Bronchial epithelial cell (primary cell): ENCODE measurements at regions not wholly inside any gene's neighbourhood (a gene's known extent, or its start where the extent isn't known, plus 50 kb on each side); places are given as distances from the start of the nearest gene placed in this dataset.

Source experiments
- DNase-seq: peaks from one replicate; pipeline ENCODE4 v3.0.0-alpha.2; 2010; ENCODE audit warnings: low read depth
- FAIRE-seq: peaks from 2 replicates; lab custom pipeline; 2011; peaks lifted over from hg19 to GRCh38; lab: Jason Lieb, UNC
- H3K27me3 ChIP-seq: 2 replicates; pipeline ENCODE4 v1.5.1; 2011; ENCODE audit warnings: low read length; ENCODE audit not compliant: control insufficient read depth, insufficient read depth
- H3K36me3 ChIP-seq: 2 replicates; pipeline ENCODE4 v1.5.1; 2011; ENCODE audit warnings: low read length; ENCODE audit not compliant: control insufficient read depth, insufficient read depth
- H3K4me3 ChIP-seq: 2 replicates; pipeline ENCODE4 v1.5.1; 2011; ENCODE audit warnings: mild to moderate bottlenecking, low read depth, low read length, control low read depth
- TF ChIP-seq, protein P1 (sequence below): IDR thresholded peaks from 2 replicates; pipeline ENCODE4 v1.5.1; 2011; ENCODE audit warnings: mild to moderate bottlenecking, moderate library complexity, low read length, control low read depth, inconsistent platforms; ENCODE audit not compliant: insufficient read depth, severe bottlenecking

DNA sequence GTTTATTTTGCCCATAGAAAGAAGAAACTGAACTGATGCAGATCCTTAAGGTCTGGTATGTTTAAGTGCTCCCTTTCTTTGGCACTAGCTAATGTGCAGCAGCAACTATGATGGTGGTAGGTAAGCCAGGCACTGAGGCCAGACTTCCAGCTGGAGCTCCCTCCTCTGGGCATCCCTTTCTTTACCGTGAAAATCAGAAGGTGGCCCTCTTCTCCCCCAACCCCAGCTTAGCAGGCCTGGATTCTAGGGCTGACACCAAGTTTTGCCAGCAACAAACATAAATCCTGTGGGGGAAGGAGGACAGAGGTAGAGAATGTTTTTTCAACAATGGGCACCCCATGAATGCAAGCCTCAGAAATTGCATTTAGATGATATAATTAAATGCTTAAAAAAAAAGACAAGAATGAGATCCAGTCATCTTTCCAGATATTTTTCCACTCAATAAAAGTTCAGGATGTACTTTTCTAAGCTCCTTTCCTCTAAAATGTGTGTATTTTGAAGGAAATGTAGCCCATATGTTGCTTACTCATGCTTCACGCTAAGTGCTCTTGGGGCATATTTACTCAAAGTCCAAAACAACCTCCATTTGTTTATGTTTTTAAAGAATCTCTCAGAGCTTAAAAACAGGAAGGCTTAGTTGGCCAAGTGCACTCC lies 123.9 kb upstream of the NXT1 start:
- Histone ChIP-seq H3K36me3 (no peaks in the 10 kb centered on the region), H3K27me3 (no peaks in the 10 kb centered on the region), H3K4me3 (no peak overlapping the region)
- TF ChIP-seq, protein P1, sequence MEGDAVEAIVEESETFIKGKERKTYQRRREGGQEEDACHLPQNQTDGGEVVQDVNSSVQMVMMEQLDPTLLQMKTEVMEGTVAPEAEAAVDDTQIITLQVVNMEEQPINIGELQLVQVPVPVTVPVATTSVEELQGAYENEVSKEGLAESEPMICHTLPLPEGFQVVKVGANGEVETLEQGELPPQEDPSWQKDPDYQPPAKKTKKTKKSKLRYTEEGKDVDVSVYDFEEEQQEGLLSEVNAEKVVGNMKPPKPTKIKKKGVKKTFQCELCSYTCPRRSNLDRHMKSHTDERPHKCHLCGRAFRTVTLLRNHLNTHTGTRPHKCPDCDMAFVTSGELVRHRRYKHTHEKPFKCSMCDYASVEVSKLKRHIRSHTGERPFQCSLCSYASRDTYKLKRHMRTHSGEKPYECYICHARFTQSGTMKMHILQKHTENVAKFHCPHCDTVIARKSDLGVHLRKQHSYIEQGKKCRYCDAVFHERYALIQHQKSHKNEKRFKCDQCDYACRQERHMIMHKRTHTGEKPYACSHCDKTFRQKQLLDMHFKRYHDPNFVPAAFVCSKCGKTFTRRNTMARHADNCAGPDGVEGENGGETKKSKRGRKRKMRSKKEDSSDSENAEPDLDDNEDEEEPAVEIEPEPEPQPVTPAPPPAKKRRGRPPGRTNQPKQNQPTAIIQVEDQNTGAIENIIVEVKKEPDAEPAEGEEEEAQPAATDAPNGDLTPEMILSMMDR, result no peak
- no peak for FAIRE-seq
- no peak for DNase-seq

DNA sequence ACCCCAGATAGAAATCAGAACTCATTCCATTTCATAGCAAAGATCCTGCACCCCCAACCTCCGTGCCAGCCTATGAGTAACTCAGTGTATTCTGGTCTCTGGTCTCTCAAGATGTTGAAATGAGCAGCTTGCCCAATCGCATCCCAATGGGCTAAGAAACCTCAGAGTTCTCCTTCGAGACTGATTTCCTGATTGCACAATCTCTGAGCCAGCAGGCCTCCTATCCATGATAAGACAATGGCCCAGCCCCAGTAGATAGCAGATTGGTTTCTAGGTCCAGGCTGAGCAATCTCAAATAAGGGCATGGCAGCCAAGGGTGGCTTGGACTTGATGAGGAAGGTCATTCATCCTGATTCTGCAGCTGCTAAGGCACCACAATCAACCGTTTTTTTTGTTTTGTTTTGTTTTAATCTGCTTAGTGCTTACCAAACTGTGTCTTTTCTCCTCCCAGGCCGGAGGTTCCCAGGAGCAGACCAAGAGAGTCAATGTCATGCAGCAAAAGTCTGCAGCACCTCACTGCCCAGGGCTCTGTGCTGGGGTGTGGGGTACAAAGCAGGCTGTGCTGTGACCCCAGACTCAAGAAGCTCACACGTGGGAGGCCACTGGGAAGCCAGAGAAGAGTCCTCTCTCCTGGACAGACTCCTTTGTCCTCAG lies 125.1 kb upstream of the NXT1 start:
- Histone ChIP-seq H3K27me3 (no peaks in the 10 kb centered on the region), H3K36me3 (no peaks in the 10 kb centered on the region), H3K4me3 (no peak overlapping the region)
- FAIRE-seq, result no peak
- TF ChIP-seq, protein P1, result no peak
- DNase-seq, result peak; percentile 97

DNA sequence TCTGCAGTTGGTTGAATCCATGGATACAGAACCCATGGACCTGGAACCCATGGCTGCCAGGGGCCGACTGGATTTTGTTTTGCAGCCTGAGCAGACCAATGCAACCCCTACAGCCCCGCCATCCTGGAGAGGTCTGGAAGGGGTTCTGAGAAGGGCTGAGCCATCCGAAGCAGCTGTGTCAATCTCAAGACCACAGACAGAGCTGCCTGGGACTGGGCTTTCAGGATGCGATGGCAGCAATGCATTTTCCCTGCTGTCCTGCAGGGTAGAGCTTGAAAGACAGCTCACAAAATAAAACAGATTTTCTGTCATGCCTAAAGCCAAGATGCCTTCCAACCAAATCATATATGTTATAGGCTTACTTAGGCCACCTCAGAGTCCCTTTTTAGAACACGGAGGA lies 125.8 kb upstream of the NXT1 start:
- DNase-seq (no peak), FAIRE-seq (no peak)
- Histone ChIP-seq H3K4me3 (no peak overlapping the region), H3K36me3 (no peaks in the 10 kb centered on the region), H3K27me3 (no peaks in the 10 kb centered on the region)
- TF ChIP-seq, protein P1, result no peak

DNA sequence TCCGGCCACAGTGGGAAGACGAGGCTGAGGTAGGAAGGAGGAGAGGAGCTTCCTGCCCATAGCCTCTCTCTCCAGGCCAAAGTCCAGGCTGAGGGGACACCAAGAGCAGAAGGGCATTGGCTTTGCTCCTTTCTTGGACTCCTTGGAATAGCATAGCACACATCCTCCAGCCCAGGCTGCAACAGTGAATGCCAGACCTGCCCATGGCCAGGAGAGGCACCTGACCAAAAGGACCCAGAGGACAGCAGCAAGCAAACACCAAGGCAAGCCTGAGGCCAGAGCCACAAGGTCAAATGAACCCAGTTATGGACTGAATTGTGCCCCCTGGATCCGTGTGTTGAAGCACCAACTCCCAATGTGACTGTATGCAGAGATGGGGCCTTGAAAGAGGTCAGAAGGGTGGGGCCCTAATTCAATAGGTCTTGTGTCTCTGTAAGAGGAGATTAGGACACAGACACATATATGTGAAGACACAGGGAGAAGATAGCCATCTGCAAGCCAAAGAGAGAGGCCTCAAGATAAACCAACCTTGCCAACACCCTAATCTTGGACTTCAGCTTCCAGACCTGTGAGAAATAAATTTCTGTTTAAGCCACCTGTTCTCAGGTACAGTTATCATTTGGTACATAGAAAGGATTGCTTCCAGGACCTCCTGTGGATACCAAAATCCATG lies 126.5 kb upstream of the NXT1 start:
- TF ChIP-seq, protein P1, result no peak
- H3K27me3 ChIP-seq, result no peaks in the 10 kb centered on the region
- H3K4me3 ChIP-seq, result no peak overlapping the region
- FAIRE-seq, result no peak
- H3K36me3 ChIP-seq, result no peaks in the 10 kb centered on the region
- no peak for DNase-seq

DNA sequence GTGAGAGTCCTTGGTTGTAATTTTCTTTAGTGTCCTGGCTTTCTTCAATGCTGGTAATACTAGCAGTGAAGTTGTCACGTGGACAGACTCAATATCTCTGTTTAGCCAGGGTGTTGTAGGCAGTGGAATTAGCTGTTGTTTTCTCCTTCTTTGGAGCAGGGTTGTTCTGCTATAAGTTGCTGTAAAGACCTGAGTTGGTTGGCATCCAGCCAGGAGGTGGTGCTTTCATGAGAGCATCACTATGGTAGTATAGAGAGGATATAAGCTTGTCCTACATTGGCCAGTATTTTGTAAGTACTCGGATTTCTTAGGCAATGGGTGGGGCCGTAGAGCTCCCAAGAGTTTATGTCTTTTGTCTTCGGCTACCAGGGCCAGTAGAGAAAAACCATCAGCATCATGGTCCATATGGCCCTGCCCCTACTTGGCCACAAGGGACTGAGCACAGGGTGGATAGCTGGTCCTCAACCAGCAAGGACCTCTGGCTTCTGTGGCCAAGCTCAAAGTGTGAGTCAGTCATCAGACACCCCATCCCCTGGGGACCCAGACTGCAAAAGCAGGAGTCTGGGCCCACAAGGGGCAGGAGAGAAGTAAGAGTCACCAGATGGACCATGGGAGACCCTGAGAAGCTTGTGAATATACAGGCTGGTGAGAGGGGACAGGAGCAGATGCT lies 127.9 kb upstream of the NXT1 start:
- TF ChIP-seq, protein P1, result no peak
- no peak overlapping the region for H3K4me3 ChIP-seq
- H3K27me3 ChIP-seq, result no peaks in the 10 kb centered on the region
- DNase-seq, result no peak
- no peak for FAIRE-seq
- H3K36me3 ChIP-seq, result no peaks in the 10 kb centered on the region
